Stimulated activated CD4-positive, alpha-beta T cell treated with anti-CD3 and anti-CD28 coated beads, Interleukin-4, amount 100 ng/mL, for 4 hours (primary cell): ENCODE measurements at regions not wholly inside any gene's neighbourhood (a gene's known extent, or its start where the extent isn't known, plus 50 kb on each side); places are given as distances from the start of the nearest gene placed in this dataset.

Experiments
- DNase-seq, 2 experiments: peaks; one replicate each; pipeline ENCODE4 v3.0.0-alpha.2; 2020

DNA sequence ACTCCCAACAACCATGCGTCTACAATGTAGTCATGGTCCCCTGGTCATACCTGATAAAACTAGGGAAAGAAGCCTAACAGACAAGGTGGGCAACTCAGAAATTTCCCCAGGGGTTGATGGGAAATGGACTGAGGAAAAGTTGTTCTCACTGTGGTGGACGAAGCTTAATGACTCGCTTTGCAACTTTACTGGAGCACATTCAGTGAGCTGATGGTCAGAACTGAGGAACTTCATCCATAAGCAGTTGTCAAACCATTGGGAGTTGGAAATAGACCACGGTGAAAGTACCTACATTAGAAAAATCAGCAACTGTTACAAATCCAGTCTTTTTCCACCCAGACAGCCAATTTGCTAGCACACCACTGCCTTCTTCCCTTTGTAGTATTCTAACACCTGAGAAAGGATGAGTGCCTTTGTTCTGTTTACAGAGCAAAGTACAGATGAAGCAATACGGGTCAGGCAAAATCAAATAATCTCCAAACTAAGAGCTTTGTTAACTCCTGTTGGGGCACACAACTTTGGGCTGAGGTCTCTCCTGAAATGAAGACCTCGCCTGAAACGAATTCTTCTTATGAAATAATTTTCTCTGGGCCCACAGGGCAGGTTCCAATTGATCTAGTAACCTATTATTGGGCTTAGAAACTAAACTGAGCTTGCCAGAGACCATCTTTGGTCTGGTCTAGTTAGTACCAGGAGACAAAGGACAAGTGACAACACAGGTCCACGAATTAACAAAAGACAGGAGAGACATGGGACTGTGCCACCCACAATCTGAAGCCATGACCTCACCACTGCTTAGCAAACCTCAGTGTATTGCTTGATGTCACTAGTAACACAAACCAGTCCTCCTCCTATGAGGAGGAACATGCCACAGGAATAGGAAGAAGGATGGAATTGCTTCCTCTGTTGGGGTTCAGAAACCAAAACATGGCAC is 58.9 kb upstream of the NFKB1 start:
- DNase-seq = no peak

DNA sequence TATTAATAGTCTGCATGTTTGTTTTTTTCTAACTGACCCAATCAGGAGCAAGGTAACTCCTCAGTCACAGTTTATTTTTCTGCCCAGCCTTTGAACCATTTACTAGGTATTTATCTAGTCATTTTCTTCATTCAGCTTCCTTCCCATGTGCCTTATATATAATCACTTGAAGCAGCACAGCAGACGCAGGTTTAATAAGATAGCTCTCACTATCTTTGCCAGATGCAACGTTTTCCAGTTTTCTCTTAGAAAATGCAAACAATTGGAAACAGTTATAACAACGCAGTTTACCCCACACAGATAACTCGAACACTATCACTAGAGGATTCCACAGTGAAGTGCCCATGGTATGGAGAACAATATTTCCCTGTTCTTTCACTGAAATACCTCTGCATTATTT is 56.4 kb upstream of the NFKB1 start:
- DNase-seq = no peak

DNA sequence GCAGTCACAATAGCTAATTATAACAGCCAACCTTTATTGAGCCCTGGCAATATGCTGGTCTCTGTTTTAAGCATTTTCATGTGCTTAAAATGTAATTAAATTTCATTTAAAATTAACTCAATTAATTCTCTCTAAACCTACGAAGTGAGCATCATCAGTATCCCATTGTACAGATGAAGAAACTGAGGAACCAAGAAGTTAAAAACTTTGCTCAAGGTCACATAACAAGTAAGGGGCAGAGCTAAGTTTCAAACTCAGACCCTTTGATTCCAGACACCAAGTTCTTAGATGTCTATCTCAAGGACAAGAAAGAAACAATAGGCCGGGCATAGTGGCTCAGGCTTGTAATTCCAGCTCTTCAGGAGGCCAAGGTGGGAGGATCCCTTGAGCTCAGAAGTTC is 55.9 kb upstream of the NFKB1 start:
- DNase-seq = no peak

DNA sequence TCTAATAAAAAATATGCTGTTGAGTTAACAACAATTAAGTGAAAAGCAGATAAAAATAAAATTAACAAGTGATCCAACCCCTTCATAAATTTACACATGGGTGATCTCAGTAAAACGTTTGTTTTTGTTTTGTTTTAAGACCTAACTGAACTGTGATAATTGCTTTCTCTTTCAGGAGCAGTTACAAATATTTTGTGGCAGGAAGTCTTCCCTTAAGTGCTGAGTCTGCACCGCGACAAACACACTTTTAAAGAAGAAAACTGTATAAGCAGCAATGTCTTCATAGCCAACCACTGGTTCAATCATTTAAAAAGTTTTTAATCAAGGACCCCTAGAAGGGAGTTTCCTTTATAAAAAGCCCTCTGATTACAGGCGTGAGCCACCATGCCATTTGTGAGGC is 53.7 kb upstream of the NFKB1 start:
- DNase-seq = no peak

DNA sequence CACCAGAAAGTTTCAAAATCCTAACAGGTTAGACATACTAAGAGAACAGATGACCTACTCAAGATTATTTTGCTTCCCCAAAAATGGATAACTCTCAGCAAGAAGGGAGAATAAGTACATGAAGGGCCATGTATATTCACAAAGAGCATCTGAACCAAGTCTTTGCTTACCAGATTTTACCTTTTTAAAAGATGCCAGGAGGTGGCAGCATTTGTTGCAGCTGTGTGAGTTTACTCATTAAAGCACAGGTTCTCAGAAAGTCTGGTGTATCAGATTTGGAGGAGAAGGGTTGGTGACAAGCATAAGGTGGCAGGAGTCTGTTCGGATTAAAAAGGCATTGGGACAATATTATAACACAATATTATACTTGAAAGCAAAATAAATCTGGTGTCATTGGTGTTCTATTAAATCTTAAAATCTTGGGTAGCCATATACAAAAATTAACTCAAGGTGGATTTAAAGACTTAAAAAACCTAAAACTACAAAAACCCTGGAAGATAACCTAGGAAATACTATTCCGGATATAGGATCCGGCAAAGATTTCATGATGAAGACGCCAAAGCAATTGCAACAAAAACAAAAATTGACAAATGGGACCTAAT is 51.3 kb upstream of the NFKB1 start:
- peak; percentile 8 to 44 for DNase-seq

DNA sequence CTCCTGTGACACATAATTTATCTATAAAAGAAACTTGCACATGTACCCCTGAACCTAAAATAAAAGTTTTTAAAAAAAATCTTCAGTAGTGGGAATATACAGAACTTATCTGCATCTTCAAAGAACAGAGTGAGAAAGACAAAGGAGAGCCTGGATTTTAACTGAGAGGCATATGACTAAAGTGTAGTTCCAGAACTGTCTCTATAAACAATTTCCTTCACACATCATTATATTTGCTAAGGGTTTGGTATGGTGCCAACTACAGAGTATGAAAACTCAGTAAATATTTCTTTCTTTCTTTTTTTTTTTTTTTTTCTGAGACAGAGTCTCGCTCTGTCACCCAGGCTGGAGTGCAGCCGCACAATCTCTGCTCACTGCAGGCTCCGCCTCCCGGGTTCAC is 49.9 kb upstream of the NFKB1 start:
- no peak for DNase-seq
